ENCODE measurements at regions not wholly inside any gene's neighbourhood (a gene's known extent, or its start where the extent isn't known, plus 50 kb on each side); places are given as distances from the start of the nearest gene placed in this dataset.
A peak's percentile ranks its signal among the peaks of the same experiment; 100 is the strongest.

DNA sequence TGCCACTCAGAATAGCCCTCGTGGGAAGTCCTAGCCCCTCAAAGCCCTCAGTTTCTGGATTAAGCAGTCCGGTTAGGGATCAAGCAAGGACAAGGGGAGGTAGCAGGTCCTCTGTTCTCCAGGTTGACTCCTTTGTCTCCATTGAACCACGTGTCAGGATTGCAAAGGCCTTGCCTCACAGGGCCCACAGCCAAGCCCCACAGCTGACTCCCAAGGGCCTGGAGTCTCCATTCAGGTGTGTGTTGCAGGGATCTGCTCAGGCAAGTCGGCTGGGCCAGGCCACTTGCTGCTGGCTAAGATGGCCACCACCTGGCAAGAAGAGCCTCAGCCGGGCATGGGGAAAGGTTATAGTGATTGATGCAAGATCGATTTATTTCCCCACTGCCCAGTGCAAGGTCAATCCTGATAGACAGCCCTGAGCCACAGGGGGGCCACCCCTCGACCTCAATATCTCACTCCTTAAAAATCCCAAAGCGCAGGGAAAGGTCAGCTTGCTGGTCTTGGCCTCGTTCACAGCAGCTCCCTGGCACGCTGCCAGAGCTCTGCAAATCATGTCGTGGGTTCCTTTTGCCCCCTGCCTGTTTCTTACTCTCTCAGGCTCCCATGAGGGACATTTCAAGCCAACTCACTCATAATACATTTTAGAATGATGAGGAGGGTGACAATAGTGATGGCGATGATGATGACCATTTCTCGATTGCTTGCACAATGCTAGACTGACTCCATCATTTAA lies 75.9 kb downstream of the EDN3 start:
- DNase-seq, result no peak

- DNase-seq, result no peak
These were observed 76.6 kb downstream of the EDN3 start for GRCh38 chr20:59376998-59377397.

GRCh38 chr20:59377842-59378241 lies 77.4 kb downstream of the EDN3 start:
- DNase-seq, result no peak

DNA sequence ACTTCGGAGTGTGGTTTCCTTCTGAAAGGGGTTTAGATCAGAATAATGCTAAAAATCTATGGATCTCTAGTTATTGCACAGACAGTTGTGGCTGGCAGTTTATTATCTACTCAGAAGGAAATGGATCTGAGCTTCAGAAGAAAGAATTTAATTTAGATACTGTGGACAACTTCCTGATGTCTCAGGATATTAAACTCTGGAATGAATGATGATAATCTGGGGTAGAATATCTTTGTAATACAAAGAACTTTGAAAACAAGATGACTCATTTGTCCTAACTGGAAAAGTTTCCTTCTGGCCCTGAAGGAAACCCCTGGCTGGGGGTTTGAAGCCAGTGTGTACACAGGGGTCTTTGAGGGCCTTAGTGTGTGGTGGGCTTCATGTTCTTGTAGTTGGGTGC lies 78.0 kb downstream of the EDN3 start:
- DNase-seq, result no peak

DNA sequence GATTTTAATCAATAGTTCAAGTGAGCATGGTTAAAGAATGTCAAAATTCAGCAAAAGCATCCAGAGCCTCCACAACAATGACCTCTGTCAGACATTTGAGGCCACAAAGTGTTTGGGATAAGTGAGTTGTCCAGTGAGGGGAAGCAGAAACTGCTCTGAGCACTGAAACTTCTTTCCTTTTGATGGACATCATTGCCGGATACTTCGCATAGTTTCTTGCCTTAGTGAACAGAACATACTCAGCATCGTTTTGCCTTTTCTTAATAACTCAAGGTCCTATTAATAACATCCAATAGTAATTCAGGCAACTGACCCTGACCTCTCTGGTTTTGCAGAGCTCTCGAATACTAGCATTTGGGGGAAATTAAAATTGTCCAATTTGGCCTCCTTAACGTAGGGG lies 78.6 kb downstream of the EDN3 start:
- DNase-seq, result no peak

DNA sequence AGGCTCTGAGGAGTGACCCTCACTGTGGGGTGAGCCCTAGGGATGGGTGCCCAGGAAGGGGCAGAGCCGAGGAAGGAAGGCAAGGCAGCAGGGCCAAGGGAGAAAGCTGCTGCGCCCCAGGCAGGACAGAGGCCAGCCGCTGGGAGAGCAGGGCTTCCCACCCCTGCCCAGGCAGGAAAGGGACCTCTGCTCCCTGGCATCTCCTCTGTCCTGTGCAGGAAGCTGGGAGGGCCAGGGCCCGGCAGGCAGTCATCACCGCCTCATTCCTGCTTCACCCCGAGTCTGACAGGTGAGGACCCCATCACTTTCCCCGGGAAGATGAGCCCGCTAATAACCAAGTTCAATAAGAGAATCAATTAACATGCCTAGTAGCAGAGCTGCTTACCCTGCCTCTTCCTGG lies 81.3 kb downstream of the EDN3 start:
- DNase-seq, result no peak

DNA sequence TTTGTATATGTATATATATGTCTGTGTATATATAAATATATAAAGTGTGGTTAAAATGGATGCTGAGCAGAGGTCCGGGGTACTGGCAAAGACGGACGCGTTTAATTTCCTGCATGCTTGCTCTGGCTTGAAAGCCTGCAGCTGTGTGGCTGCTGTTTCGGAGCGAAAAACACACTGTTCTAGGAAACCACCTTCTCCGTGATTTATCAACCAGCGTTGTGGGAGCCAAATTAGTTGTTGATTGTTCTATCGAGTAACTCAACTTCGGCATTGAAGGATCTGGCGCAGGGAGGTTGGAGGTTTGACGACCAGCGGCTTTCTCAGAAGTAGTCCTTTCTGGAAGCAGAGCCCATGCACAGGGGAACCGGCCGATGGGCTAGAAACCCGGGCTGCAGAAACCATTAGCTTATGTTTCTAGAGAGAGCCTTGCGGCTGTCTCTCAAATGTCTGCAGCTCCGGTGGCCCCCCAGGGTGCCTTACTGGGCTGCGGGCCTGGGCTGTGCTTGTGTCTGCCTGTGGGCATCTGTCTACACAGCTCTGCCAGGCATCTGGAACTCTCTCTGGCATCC lies 81.8 kb downstream of the EDN3 start:
- DNase-seq, result no peak

GRCh38 chr20:59382907-59383306 lies 82.5 kb downstream of the EDN3 start:
- no peak for DNase-seq

GRCh38 chr20:59385038-59385437 lies 84.6 kb downstream of the EDN3 start:
- no peak for DNase-seq

DNA sequence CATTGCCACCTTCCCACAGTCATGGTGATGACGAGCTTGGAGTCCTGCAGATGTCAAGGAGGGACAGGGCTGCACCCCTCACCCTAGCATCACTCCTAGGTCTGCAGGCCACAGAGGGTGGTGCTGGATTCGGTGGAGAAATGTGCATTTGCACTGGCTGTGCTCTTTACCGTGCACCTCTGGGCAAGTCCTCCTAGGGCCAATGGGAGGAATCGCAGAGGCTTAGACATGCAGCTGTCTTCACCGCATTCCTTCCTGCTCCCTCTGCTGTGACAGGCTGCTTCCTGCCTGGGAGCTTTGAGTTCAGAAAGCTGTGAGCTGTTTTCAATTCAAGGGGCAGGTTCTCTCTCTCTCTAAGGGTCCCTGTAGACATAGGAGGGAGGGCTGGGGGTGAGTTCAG lies 85.1 kb downstream of the EDN3 start:
- DNase-seq, result no peak

DNA sequence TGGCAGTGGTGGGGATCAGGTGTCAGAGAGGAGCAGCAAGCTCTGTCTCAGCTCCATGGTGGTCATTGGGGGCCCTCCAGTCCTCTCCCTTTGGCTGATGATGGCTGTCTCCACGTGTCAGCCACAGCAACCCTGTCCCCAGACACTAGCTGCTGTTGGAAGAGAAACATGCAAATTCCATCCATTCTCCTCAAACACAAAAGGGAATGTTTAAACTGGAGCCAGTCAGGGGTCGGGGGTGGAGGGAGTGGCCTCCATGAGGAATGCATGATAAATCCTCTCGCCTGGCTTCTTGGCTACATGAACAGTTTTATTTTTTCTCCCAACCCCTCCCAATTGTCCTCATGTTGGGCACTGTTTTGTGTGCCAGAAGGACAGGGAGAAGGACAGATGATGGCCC lies 86.4 kb downstream of the EDN3 start:
- DNase-seq, result no peak

GRCh38 chr20:59387891-59388290 lies 87.5 kb downstream of the EDN3 start:
- no peak for DNase-seq

GRCh38 chr20:59388402-59388801 lies 88.0 kb downstream of the EDN3 start:
- DNase-seq, result no peak

- DNase-seq, result no peak
These were observed 90.0 kb downstream of the EDN3 start for GRCh38 chr20:59390437-59390836.

- no peak for DNase-seq
These were observed 91.6 kb downstream of the EDN3 start for GRCh38 chr20:59391975-59392374.

GRCh38 chr20:59392736-59393135 lies 92.3 kb downstream of the EDN3 start:
- DNase-seq, result no peak

DNA sequence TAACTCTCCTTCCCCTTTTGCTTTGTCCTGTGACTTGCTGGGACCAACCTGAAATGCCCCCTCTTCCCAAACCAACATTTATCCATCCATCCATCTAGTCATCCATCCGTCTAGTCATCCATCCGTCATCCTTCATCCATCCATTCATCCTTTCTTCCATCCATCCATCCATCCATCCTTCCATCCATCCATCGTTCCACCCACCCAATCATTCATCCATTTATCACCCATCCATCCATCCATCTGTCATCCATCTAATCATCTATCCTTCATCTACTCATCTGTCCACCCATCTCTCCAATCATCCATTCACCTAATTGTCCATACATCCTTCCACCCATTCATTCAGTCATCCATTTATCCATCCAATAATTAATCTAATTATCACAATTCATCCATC lies 92.7 kb downstream of the EDN3 start:
- DNase-seq, result no peak

DNA sequence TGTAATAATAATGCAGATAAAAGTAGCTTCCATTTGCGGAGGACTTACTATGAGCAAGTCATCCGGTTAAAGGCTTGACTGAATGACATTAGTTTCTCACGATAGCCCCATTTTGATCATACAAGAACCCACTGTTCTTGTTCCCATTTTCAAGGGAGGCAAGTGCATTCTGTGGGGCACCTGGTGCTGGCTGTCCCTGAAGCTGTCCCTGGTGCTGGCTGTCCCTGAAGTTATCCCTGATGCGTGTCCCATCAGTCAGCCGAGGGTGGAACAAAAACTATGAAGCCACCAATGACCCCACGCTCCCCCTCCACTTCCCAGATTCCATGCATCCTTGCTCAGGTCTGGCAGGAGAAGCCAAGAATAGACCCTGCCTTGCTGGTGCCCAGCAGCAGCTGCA lies 95.3 kb downstream of the EDN3 start:
- no peak for DNase-seq

- DNase-seq, result no peak
These were observed 98.3 kb downstream of the EDN3 start for GRCh38 chr20:59398537-59399205.

DNA sequence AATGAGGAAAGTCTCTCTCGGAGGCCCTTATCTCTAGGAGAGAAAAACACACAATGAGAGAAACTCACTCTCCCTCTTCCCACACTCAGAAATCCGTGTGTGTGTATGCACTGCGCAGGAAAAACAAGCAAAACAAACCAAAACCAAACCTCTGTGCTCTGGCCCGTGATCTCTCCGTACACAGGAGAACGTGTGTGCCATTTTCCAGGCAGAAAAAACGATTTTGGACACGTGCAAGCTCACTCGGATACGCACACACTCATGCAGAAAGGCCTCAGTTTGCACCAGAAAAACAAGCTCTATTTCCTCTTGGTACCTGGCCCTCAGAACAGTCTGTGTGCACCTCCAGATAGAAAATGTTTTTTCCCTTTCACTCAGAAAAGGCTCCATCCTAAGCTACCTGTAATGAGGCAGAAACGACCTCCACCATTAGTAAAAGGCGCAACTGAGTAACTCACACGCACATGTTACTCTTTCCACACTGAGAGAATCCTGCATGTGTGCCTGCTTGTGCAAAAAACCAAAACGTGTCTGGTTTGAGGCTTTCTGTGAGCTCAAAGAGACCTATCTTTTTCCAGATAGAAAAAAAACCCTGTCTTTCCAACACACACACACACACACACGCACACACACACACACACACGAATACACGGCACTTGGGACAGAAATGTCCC lies 99.2 kb downstream of the EDN3 start:
- DNase-seq, result no peak

GRCh38 chr20:59400708-59401107 lies 100.3 kb downstream of the EDN3 start:
- DNase-seq, result peak; percentile 4

DNA sequence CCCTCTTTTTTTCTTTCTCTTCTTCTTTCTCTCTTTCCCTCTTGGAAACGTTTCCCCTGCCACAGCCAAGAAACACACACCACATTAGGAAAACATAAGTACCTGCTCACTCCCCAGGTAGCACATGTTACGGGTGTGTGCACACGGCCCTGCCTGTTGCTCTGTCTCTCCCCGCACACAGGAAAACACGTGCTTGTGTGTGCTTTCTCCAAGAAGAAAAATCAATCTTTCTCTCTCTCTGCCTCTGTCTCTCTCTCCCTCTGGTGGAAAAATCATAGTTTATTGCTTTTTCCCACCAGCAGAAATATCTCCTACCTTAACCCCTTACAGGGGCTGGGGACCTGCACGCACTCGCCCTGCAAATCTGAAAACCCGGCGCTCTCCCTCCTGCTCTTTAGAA lies 102.3 kb downstream of the EDN3 start:
- no peak for DNase-seq

DNA sequence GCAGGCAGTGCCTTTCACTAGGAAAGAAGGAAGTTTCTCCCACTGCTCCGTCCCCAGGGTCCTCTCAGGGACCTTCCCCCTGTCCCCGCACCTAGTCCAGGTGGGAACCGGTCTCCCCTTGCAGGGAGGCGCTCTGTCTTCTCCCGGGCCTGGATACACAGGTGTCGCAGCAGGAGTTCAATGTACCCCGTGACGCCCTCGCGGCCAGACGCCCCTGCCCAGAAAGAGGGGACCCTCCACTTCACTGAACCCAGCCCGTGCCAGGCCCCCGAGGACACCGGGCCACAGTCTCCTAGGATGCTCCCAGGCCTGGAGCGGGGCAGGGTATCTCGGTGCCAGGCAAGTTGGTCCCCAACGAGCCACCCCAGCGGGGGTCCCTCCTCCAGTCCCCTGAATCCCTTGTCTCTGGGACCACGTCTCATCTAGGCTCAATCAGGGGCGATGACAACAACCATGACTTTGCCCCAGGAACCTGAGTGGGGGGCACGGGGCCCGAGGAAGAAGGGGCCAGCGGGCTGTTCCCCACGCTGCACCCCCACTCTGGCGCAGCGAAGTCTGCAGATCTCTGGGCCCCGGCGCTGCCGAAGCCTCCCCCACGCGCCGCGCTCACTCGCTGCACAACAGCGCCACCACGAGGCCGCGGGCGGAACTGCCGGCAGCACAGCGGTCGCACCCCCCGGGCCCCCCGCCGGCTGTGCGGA lies 103.0 kb downstream of the EDN3 start:
- DNase-seq, result peak; percentile 36

Measured in CD4-positive, alpha-beta T cell treated with Interleukin-4 for 4 hours (primary cell).